DOHH2 (cell line): ENCODE measurements at regions not wholly inside any gene's neighbourhood (a gene's known extent, or its start where the extent isn't known, plus 50 kb on each side); places are given as distances from the start of the nearest gene placed in this dataset.

Experiments used
- H3F3A ChIP-seq: fragments of 200-600 bp; sonication (generic), shearing (Covaris generic); 2 replicates; pipeline ENCODE4 v1.6.0; 2016; ENCODE audit warnings: antibody characterized with exemption, mild to moderate bottlenecking; ENCODE audit not compliant: control insufficient read depth, insufficient read depth
- H3K27ac ChIP-seq: fragments of 200-600 bp; sonication (generic); 2 replicates; pipeline ENCODE4 v1.5.1; 2014; ENCODE audit warnings: low read depth, mild to moderate bottlenecking, low read length, moderate library complexity
- H3K27me3 ChIP-seq: fragments of 200-600 bp; sonication (generic); 2 replicates; pipeline ENCODE4 v1.6.1; 2014; ENCODE audit warnings: mild to moderate bottlenecking, low read length, mixed read lengths; ENCODE audit not compliant: control insufficient read depth
- H3K36me3 ChIP-seq: fragments of 200-600 bp; sonication (generic); 2 replicates; pipeline ENCODE4 v1.6.1; 2014; ENCODE audit warnings: mild to moderate bottlenecking, low read length, moderate library complexity, mixed read lengths; ENCODE audit not compliant: control insufficient read depth
- H3K4me1 ChIP-seq: fragments of 200-600 bp; sonication (generic); 2 replicates; pipeline ENCODE4 v1.6.1; 2014; ENCODE audit warnings: mild to moderate bottlenecking, low read length, mixed read lengths; ENCODE audit not compliant: control insufficient read depth
- H3K4me2 ChIP-seq: fragments of 200-600 bp; sonication (generic); 2 replicates; pipeline ENCODE4 v1.6.0; 2014; ENCODE audit warnings: mild to moderate bottlenecking, low read length, moderate library complexity
- H3K4me3 ChIP-seq: fragments of 200-600 bp; sonication (generic); 2 replicates; pipeline ENCODE4 v1.5.1; 2014; ENCODE audit warnings: mild to moderate bottlenecking, low read length, mixed read lengths
- H3K79me2 ChIP-seq: fragments of 200-600 bp; sonication (generic); 2 replicates; pipeline ENCODE4 v1.6.1; 2014; ENCODE audit warnings: mild to moderate bottlenecking, low read length, mixed read lengths; ENCODE audit not compliant: control insufficient read depth
- H3K9me2 ChIP-seq: fragments of 200-600 bp; sonication (generic); replicated peaks from 2 replicates; pipeline ENCODE4 v1.6.1; 2014; ENCODE audit warnings: mild to moderate bottlenecking, low read length, mixed read lengths; ENCODE audit not compliant: control insufficient read depth
- H3K9me3 ChIP-seq: fragments of 200-600 bp; sonication (generic); 2 replicates; pipeline ENCODE4 v1.6.1; 2014; ENCODE audit warnings: antibody characterized with exemption, low read length, mixed read lengths; ENCODE audit not compliant: control insufficient read depth, insufficient read depth
- H4K20me1 ChIP-seq: fragments of 200-600 bp; sonication (generic); 2 replicates; pipeline ENCODE4 v1.6.0; 2014; ENCODE audit warnings: low read depth, mild to moderate bottlenecking, antibody characterized with exemption, low read length, moderate library complexity; ENCODE audit not compliant: control insufficient read depth, insufficient read depth
- CTCF ChIP-seq: fragments of 200-600 bp; sonication (generic); IDR thresholded peaks from one replicate; pipeline ENCODE4 v1.5.1; 2014; ENCODE audit warnings: antibody characterized with exemption, mild to moderate bottlenecking, low read depth, low read length; ENCODE audit not compliant: poor library complexity, severe bottlenecking
- EZH2phosphoT487 ChIP-seq: fragments of 200-600 bp; sonication (generic); IDR thresholded peaks from 2 replicates; pipeline ENCODE4 v1.6.1; 2017; ENCODE audit warnings: borderline replicate concordance, mild to moderate bottlenecking, antibody characterized with exemption, low read length, moderate library complexity, mixed read lengths

GRCh38 chr10:123577921-123578461 is 88.2 kb upstream of the GPR26 start:
- H3K79me2 ChIP-seq = no peaks in the 10 kb centered on the region
- H3K27me3 ChIP-seq = peaks cover 18% of the 10 kb centered on the region
- H3K4me2 ChIP-seq = no peak overlapping the region
- no peak overlapping the region for H3K27ac ChIP-seq
- H4K20me1 ChIP-seq = no peaks in the 10 kb centered on the region
- TF ChIP-seq CTCF (no peak), EZH2phosphoT487 (no peak)
- H3K9me3 ChIP-seq = no peaks in the 10 kb centered on the region
- H3K36me3 ChIP-seq = no peaks in the 10 kb centered on the region
- no peaks in the 10 kb centered on the region for H3K4me1 ChIP-seq
- H3K9me2 ChIP-seq = no peaks in the 10 kb centered on the region
- H3K4me3 ChIP-seq = no peak overlapping the region
- H3F3A ChIP-seq = no peaks in the 10 kb centered on the region

- Histone ChIP-seq H3K36me3 (no peaks in the 10 kb centered on the region), H3F3A (no peaks in the 10 kb centered on the region), H3K79me2 (no peaks in the 10 kb centered on the region), H4K20me1 (no peaks in the 10 kb centered on the region), H3K4me1 (no peaks in the 10 kb centered on the region), H3K9me3 (no peaks in the 10 kb centered on the region), H3K9me2 (no peaks in the 10 kb centered on the region), H3K4me3 (no peak overlapping the region), H3K4me2 (no peak overlapping the region), H3K27me3 (peaks cover 22% of the 10 kb centered on the region), H3K27ac (no peak overlapping the region)
- TF ChIP-seq EZH2phosphoT487 (no peak), CTCF (no peak)
These were observed 87.4 kb upstream of the GPR26 start for GRCh38 chr10:123578721-123579120.

GRCh38 chr10:123579675-123580074 is 86.5 kb upstream of the GPR26 start:
- no peaks in the 10 kb centered on the region for H3K36me3 ChIP-seq
- no peaks in the 10 kb centered on the region for H3F3A ChIP-seq
- H3K4me2 ChIP-seq = no peak overlapping the region
- no peak overlapping the region for H3K27ac ChIP-seq
- H3K9me2 ChIP-seq = no peaks in the 10 kb centered on the region
- no peak overlapping the region for H3K4me3 ChIP-seq
- peaks cover 24% of the 10 kb centered on the region for H3K27me3 ChIP-seq
- H3K4me1 ChIP-seq = no peaks in the 10 kb centered on the region
- no peaks in the 10 kb centered on the region for H4K20me1 ChIP-seq
- no peaks in the 10 kb centered on the region for H3K79me2 ChIP-seq
- H3K9me3 ChIP-seq = no peaks in the 10 kb centered on the region
- TF ChIP-seq CTCF = no peak
- no peak for TF ChIP-seq EZH2phosphoT487
